ENCODE measurements at regions not wholly inside any gene's neighbourhood (a gene's known extent, or its start where the extent isn't known, plus 50 kb on each side); places are given as distances from the start of the nearest gene placed in this dataset.

- Histone ChIP-seq H4K20me1 (ENCODE audit: insufficient read depth) (no peaks in the 10 kb centered on the region), H3K36me3 (replicated peaks in 1 of 2; ENCODE audit: control insufficient read depth in 1 of 2, insufficient read depth in 2 of 2, low read length in 1 of 2) (no peaks in the 10 kb centered on the region), H3K27me3 (ENCODE audit: insufficient read depth) (no peaks in the 10 kb centered on the region), H3K4me1 (ENCODE audit: control insufficient read depth in 1 of 2, insufficient read depth in 2 of 2, low read depth in 1 of 2, low read length in 1 of 2) (peaks cover 0 to 3% of the 10 kb centered on the region in 2 experiments; a peak in 1 of 4 replicates), H3K9ac (no peak overlapping the region), H3K79me2 (ENCODE audit: insufficient read depth) (no peaks in the 10 kb centered on the region), H3K4me2 (no peak overlapping the region), H2AFZ (ENCODE audit: low read depth) (no peak overlapping the region), H3K9me3 (no peaks in the 10 kb centered on the region), H3K9me2 (no peaks in the 10 kb centered on the region), H3K4me3 (ENCODE audit: low read depth in 2 of 2, low read length in 1 of 2) (no peak overlapping the region), H3F3A (replicated peaks; ENCODE audit: insufficient read depth) (no peaks in the 10 kb centered on the region), H3K27ac (ENCODE audit: low read depth in 2 of 2, low read length in 1 of 2) (no peak overlapping the region)
- 28% methylated on average over 8 of the region's 11 CpGs for WGBS (ENCODE audit: low lambda C conversion rate)
- TF ChIP-seq TAF1 (IDR thresholded peaks at IDR 0.05; ENCODE audit: borderline replicate concordance, low read depth, low read length) = no peak
- TF ChIP-seq MAX (IDR thresholded peaks at IDR 0.05; ENCODE audit: low read depth) = no peak
- TF ChIP-seq RAD21 (IDR thresholded peaks at IDR 0.05; ENCODE audit: low read length) = no peak
- TF ChIP-seq RCOR1 (IDR thresholded peaks at IDR 0.05; ENCODE audit: low read length) = no peak
- TF ChIP-seq POLR2AphosphoS5 (IDR thresholded peaks at IDR 0.05; ENCODE audit: low read depth, low read length) = no peak
- TF ChIP-seq MXI1 (IDR thresholded peaks at IDR 0.05; ENCODE audit: low read depth, low read length) = no peak
- no peak for TF ChIP-seq JUND (IDR thresholded peaks at IDR 0.05)
- TF ChIP-seq PBX3 (IDR thresholded peaks at IDR 0.05) = no peak
- TF ChIP-seq ZBTB33 (IDR thresholded peaks at IDR 0.05; ENCODE audit: borderline replicate concordance, low read depth) = no peak
- TF ChIP-seq EZH2phosphoT487 (IDR thresholded peaks at IDR 0.05; ENCODE audit: borderline replicate concordance, low read depth) = no peak
- no peak for TF ChIP-seq ELF1 (IDR thresholded peaks at IDR 0.05)
- TF ChIP-seq YY1 (IDR thresholded peaks at IDR 0.05; ENCODE audit: low read depth) = no peak
- TF ChIP-seq CHD2 (IDR thresholded peaks at IDR 0.05; ENCODE audit: low read length, partially characterized antibody) = no peak
- no peak for TF ChIP-seq FOXM1 (IDR thresholded peaks at IDR 0.05; ENCODE audit: low read depth)
- TF ChIP-seq REST (IDR thresholded peaks at IDR 0.05; ENCODE audit: low read depth, low read length) = no peak
- no peak for DNase-seq
- POLR2A ChIA-PET = no interaction called here
- CTCF ChIA-PET = interaction anchor here (6.1 kb wide), 1 partner anchor 28 kb away, joined by 25 read pairs; no protein-coding TSS in a partner anchor
Observed at GRCh38 chr15:79212589-79213157, 69.8 kb upstream of the ANKRD34C start.
